Kasumi-1 (cell line): ENCODE measurements at regions not wholly inside any gene's neighbourhood (a gene's known extent, or its start where the extent isn't known, plus 50 kb on each side); places are given as distances from the start of the nearest gene placed in this dataset.
"Not testable (repeated sequence)": the region's sequence is repeated elsewhere in the genome, so short reads cannot be mapped to it uniquely, and the experiment has no call there.

Source experiments
- DNase-seq, 2 experiments: peaks; one replicate each; lab custom pipeline; 2025; lab: John Stamatoyannopoulos, UW

DNA sequence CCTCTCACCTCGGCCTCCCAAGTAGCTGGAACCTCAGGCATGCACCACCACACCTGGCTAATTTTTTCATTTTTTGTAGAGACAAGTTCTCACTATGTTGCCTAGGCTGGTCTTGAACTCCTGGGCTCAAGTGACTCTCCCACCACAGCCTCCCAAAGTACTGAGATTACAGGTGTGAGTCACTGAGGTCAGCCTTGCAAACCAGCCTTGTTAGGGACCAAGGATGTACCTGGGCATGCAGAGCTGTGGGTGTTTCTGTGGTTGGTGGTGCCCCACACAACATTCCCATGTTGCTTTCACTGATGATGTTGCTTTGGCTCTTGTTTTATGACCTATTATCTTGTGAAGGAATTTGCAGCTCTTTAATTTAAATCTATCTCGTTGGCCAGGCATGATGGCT, 54.8 kb downstream of the OTUD1 start:
- DNase-seq = no peak

DNA sequence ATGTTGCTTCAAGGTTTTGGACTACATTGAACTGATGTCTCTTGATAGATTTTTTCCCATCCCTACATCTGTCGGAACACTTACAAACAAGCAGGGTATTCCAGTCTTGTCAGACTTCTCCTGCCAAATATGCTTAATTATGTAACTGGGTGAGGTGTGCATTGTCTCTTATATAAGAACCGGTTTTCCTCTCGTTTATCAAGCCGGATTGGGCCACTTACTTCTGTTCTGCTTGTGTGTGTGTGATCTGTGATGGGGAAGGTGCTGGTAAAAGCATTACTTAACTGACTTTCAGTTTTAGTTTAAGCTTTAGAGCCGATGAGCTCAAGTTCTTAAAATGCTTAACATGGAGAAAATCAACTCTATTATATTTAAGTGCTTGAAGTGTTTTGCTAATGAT, 57.9 kb downstream of the OTUD1 start:
- no peak for DNase-seq

DNA sequence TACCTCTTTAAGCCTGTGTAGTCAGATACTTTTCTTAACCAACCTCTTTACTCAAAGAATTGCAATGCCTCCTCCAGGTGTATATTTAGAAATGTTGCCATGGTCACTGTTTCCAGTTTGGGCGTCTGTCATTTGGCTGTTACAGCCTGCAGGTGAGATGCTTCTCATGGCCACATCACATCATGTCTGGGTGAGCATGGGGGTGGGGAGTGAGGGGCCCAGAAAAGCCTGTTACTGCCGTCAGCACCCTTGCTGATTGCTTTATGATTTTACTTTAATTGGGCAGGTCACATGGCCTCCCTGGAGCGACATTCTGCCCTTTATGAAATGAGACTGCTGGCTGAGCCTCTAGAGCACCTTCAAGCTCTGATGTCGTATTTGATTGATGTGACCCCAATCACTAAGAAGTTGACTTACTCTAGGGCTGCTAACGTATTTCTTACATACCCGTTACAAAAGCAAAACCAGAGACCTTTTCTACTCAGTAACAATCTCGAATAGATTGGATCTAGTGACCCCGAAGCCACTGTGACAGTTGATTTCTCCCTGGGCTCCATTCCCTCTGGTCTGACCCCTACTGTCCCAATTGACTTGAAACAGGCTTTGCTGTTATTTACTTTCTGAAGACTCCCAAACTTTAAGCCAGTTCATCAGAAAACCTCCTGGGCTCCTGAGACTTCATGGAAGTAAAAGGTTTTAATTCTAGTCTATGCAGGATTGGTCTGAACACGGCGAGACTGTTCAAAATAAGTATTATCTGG, 60.7 kb downstream of the OTUD1 start:
- no peak for DNase-seq

DNA sequence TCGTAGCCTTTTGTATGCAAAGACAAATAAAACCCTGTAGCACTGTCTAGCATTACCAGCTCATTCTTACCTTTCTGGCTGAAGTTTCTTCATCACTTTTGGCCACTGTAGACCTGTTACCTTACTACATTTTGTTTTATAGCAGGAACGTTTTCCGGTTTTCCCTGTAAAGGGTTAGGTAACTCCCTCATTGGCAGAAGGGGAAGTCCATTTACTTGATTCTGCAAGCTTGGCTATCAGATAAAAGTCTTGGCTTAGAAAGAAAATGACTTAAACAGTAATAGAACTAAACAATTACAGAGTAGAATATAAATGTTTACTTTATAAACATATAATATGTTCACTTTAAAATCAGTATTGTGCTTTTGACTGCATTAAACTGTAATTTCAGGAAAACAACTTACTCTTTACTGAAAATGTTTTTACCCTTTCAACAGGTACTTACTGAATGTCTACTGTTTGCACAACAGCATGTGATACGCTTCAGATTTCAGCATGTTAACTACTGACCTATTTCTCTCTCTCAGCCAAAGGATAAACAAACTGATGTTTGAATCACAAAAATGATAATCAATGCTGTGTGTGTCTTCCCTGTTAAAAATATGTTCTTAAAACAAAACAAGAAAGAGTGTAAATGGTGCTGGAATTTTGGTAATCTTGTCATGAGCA, 67.1 kb downstream of the OTUD1 start:
- no peak for DNase-seq

DNA sequence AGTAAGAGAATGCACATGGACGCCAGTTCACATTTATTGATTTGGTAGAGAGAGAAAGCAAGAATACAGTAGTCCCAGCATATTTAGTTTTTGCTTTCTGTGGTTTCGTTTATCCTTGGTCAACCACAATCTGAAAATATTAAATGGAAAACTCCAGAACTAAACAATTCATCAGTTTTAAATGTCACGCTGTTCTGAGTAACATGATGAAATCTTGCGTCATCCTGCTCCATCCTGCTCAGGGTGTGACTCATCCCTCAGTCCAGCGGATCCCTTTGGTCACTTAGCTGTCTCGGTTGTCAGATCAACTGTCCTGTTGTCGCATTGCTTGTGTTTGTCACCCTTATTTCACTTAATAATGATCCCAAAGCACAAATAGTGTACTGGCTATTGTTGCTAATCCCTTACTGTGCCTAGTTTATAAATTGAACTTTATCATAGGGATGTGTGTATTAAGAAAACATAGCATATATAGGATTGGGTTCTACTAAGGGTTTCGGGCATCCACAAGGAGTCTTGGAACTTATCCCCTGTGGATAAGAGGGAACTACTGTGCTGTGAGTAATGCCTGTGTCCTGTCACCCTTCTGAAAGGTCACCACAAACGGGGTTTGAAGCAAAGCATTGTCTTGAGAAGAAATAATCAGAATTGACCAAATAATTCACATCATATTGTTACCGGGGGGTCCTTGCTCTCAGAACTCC, 73.6 kb downstream of the OTUD1 start:
- no peak for DNase-seq

DNA sequence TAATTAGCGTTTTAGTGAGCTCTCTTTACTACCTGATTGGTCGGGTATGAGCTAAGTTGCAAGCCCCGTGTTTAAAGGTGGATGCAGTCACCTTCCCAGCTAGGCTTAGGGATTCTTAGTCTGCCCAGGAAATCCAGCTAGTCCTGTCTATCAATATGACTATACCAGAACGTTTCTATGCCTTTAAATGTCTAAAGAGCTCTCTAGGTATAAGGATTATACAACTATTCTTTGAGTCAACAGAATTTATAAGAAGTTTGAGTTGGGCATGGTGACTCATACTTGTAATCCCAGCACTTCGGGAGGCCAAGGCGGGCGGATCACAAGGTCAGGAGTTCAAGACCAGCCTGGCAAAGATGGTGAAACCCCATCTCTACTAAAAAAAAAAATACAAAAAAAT, 74.7 kb downstream of the OTUD1 start:
- DNase-seq = not testable (repeated sequence)

DNA sequence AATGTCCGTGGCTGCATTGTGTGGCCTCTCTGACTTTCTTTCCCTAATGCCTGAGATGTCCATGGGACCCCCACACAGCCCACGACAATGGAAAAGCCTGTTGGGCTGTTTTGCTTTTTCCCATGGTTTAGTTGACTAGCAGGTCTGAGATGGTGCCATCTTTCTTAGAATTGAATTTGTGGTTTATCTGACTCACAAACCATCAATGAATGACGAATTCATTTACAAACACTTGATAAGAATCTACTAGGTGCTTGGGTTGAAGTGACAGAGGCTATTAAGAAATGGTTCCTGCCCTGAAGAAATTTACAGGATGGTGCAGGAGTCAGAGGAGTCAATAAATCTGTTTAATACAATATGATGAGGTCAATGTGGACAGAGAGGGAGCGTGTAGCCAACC, 75.4 kb downstream of the OTUD1 start:
- no peak for DNase-seq

DNA sequence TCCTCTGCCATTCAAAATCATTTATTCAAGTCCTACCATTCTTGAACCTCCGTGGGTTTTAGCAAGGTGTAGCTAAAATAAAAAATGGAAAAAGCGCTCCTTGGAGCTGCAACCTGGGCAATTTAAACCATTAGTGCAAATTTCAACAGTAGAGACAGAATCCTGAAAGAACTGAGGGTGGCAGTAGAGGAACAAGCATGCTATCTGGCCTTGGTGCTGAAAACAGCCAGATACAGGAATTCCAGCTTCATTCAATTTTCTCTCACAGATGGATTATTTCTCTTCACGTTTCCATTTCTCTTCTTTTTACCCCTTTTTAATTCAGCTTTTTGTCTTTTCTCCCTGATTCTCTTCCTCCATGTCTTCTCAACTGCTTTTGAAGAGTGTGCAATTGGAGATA, 77.7 kb downstream of the OTUD1 start:
- peak; percentile 89 to 94 for DNase-seq

DNA sequence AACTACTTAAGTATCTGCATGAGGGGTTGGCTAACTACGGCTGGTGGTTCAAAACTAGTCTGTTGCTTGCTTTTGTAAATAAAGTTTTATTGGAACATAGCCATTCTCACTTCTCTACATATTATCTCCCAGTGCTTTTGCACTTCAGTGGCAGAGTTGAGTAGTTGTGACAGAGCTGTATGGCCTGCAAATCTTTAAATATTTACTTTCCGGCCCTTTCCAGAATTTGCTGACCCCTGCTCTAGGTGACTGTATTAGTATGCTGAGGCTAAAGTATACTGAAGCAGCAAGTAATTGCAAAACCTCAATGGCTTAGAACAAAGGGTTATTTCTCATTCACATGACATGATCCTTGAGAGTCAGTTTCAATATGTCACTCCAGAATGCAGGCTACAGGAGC, 78.3 kb downstream of the OTUD1 start:
- no peak for DNase-seq

DNA sequence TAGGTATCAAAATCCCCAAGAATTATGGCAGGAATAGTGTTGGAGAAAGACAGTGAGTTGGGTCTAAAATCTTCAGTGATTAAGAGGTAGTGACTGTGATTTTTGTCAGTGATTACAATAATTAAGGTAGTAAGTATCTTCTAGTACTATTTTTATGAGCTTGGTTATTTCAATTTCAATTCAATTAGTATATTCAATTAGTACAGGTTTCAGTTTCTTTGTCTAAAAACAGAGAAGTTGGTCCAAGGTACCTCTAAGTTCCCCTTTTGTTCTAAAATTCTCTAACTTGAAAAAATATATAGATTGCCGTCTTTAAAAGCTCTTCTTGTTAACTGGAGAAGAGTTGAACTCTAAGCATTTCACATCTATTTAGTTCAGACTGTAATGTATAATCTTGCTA, 82.9 kb downstream of the OTUD1 start:
- DNase-seq = peak in 1 of 2 experiments; percentile 29

DNA sequence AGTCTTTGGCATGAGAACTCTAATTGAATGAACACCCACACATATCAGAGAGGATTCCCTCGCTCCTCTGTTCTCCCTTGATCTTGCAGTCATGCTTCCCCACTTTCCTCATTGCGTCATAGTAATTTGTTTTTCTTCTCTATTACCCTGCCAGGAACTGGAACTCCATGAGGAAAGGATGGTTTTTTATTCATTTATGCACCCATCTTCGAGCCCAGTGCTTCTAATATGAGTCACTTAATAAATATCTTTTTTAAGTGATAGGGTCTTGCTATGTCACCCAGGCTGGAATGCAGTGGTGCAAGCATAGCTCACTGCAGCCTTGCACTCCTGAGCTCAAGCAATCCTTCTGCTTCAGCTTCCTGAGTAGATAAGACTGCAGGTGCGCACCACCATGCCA, 83.5 kb downstream of the OTUD1 start:
- no peak for DNase-seq

DNA sequence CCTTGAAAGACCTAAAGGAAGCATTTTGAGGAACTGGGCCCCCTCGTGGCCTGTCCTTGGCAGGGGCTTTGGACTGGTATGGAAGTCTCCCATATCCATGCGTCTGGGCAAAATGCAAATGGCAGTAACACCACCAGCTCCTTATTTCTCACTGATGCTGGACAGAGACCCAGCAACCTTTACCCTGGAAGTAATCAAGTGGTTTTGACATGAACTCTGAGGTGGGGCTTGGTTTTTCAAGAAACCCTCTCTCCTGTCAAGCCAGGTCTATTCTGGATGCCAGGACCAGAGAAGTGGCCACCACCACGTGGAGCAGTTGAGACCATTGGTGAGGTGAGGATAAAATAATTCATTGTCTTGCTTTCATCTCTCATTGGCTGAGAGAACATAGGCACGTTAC, 84.4 kb downstream of the OTUD1 start:
- no peak for DNase-seq

DNA sequence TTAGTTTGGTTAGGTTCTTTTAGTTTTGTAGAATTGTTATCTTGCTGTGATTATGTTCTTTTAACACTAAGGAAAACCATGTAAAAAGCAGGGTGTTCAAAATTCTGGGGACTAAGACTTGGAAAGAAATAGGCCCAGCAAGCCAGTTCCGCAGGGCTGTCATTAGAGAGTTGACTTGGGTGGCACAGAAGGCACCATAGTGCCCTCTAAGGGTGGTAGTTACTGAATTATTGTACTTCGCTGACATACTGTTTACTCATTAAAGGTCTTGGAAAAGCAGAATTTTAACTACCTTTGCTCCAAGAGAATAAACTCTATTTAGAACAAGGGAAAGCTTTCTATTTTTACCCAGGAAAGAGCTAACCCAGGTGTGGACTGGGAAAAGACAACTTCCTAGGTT, 86.5 kb downstream of the OTUD1 start:
- DNase-seq = peak in 1 of 2 experiments; percentile 18

DNA sequence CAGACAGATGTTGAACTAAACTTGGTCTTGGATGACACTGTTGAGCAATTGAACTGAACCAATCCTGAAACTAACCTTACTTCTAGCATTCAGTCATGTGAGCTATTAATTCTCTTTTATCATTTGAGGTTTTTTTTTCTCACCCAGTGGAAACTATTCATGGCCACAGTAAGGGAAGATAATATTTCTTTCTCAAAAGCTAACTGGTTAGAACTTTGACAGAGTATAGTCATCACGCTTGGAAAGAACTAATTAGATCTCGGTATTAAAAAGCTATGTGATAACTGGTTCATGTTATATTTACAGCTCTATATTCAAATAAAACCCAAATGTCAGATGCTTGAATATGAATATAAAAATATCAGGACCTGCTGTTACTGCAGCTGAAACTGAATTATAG, 89.5 kb downstream of the OTUD1 start:
- DNase-seq = no peak

DNA sequence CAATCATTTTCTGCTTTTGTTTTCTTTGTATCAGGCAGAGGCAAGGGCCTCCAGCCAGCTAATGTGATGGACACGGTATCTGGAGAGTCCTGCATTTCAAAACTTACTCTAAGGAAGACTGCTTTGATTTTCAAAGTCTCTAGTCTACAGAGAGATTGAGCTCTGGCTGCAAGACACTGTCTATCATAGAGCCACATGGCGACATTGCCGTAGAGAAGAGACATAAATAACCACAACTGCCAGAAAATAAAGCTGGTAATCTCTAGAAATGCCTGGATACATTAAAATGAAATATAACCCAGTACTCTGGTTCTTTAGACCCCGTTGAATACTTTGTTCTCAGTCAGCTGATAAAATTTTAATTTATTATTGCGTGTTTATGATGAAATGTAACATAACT, 90.8 kb downstream of the OTUD1 start:
- DNase-seq = no peak

DNA sequence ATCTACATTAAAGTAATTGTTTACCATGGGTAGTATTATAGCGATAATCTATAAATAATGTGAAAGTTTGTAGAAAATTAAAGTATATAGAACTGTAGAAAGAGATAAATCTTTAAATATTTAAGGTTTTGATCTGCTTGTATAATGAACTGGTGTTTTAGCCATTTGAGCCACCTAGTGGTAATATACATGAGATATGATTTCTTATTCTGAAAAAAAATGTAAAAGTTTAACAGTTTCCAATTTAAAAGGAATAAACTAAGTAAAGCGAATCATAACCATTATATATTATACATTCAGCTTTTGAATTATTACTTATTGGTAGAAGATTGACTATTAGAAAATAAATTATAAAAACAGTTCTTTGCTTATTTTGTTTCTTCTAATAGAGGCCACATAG, 91.2 kb downstream of the OTUD1 start:
- peak; percentile 61 to 75 for DNase-seq

DNA sequence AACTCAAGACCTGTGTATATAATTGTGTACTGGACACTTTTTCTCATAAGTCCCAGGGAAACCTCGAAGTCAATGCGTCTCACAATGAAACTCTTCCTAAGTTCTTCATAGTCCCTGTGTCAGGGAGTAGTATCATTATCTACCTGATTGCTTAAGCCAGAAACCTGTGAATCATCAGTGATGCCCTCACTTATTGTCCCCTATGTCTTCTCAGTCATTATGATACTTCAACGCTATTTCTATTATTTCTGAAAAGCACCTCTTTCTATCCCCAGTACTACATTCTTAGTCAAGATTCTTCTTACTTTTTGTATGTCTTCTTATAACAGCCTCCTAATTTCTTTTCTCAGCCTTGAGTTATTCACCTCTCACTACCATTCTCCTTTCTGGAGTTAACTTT, 94.3 kb downstream of the OTUD1 start:
- no peak for DNase-seq

DNA sequence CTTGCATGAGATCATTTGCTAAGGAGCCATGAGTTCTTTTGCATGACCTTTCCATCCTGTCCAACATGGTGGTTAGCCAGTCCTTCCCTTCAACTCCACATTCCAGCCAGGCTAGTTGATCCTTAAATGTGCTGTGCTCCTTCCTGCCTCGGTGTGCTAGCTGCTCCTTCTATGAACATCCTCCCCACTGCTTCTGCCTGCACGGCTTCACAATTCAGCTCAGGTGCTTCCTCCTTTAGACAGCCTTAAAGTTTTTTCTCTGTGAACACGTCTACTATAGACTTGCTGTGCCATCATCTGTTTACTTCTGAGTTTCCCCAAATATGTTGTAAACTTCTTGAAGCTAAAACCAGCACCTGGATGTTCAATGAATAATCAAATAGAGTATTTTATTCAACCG, 95.5 kb downstream of the OTUD1 start:
- DNase-seq = no peak

DNA sequence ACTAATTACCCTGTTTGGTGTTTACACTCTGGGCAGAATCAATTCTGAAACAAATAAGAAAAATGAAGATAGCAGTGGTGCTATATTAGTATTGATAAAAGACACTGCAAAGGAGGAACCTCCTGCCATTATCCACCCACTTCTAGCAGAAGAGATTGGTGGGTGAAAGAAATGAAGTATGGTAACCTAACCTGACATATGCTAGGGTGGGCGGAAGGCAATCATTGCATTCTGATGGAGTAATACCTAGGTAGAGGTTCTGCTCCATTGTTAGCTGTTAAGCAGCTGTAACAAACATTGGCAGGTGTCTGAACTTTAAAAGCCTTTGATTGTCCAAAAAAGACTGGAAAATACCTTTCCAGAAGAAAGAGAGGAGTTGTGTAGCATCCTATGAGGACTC, 95.9 kb downstream of the OTUD1 start:
- DNase-seq = no peak

DNA sequence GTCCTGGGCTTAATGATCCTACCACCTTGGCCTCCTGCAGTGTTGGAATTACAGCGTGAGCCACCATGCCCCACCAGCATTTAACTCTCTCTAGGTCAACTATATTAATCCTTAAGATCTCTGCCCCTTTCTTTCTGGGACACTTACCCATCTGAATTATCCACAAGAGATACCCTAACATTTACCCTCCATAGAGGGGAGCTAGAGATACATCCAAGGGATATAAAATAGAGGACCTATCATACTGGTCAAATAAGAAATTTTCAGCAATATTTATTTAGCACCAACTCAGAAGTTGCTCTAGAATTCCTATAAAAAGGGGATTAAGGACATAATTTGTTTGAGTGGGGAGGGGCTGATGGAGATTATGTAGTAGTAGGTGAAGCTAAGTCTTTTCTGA, 96.5 kb downstream of the OTUD1 start:
- peak; percentile 62 to 66 for DNase-seq

DNA sequence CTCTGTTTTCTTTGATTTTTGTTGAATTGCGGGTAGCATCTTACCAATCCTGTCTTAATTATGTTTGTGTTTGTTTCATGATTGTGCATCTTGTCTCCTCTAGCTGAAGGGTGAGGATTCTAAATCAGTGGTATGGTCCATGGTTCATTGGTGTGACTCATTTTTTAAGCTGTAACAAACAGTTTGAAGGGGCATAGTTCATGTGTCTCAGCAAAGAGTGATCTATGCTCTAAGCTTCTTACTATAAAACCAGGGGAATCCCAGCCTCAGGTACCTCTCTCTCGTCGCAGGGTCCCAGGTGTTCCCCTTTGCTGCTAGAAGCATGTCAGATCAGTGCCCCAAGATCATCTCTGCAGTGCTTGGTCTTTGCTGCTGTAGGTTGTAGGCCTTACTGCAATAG, 100.1 kb downstream of the OTUD1 start:
- no peak for DNase-seq

DNA sequence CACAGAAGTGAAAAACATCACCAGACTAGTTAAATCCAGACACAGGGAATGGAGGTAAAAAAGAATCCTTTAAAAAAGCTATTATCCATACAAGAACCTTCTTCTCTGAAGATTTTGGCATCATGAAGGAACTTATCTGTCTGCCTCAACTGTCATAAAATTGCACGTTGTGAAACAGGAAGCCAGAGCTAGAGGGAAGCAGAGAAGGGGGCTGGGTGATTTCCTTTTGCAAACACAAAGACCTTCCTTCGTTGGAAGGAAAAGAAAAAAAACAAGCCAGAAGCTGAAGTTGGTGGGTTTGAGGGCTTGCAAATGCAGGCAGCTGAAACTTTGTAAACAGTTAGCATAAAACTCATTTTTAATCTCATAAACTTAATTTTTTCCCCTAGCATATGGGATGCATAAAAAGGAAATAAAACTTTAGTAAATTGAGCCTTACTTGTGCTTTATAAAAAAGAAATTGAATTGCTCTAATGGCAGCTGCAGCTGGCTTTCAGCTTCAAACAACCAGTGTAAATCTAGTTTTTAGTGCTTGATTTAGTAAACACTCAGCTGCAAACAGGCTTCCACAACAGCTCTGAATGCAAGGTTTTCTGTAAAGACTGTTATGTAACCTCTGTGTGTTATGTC, 101.6 kb downstream of the OTUD1 start:
- DNase-seq = peak; percentile 97
